Keratinocyte (primary cell): ENCODE measurements at regions not wholly inside any gene's neighbourhood (a gene's known extent, or its start where the extent isn't known, plus 50 kb on each side); places are given as distances from the start of the nearest gene placed in this dataset.

Experiments
- DNase-seq: peaks from one replicate; pipeline ENCODE4 v3.0.0-alpha.2; 2011; ENCODE audit warnings: low read depth, missing footprints, low spot score
- FAIRE-seq: peaks from 2 replicates; lab custom pipeline; 2011; peaks lifted over from hg19 to GRCh38; lab: Jason Lieb, UNC
- H2AFZ ChIP-seq: 2 replicates; pipeline ENCODE4 v1.6.0; 2012; ENCODE audit warnings: low read length, control low read depth, inconsistent platforms; ENCODE audit not compliant: control insufficient read depth
- H3K27ac ChIP-seq: 2 replicates; pipeline ENCODE4 v1.5.1; 2011; ENCODE audit warnings: low read length; ENCODE audit not compliant: control insufficient read depth, insufficient read depth
- H3K27me3 ChIP-seq: 3 replicates; pipeline ENCODE4 v1.6.0; 2011; ENCODE audit warnings: low read length; ENCODE audit not compliant: control insufficient read depth, insufficient read depth; ENCODE audit errors: extremely low read depth
- H3K36me3 ChIP-seq, 2 experiments: 2 replicates in 1 of 2; 3 replicates in 1 of 2; pipeline ENCODE4 v1.5.1; 2011; ENCODE audit warnings: low read length in 2 of 2, mild to moderate bottlenecking in 1 of 2; ENCODE audit not compliant: control insufficient read depth in 2 of 2, insufficient read depth in 2 of 2; ENCODE audit errors: extremely low read depth in 1 of 2
- H3K4me1 ChIP-seq: 3 replicates; pipeline ENCODE4 v1.5.1; 2011; ENCODE audit warnings: low read length; ENCODE audit not compliant: control insufficient read depth, insufficient read depth; ENCODE audit errors: extremely low read depth
- H3K4me2 ChIP-seq: 3 replicates; pipeline ENCODE4 v1.6.0; 2011; ENCODE audit warnings: low read depth, low read length; ENCODE audit not compliant: control insufficient read depth, insufficient read depth; ENCODE audit errors: extremely low read depth
- H3K4me3 ChIP-seq, 3 experiments: fragments of 200-600 bp in 1 of 3; sonication (generic) in 1 of 3; 2 replicates in 2 of 3; 3 replicates in 1 of 3; pipeline ENCODE4 v1.5.1; 2011 to 2016; ENCODE audit warnings: low read length in 3 of 3, mild to moderate bottlenecking in 3 of 3, control low read depth in 2 of 3, inconsistent platforms in 1 of 3, low read depth in 1 of 3, mixed read lengths in 1 of 3, mixed run types in 1 of 3, moderate library complexity in 1 of 3; ENCODE audit not compliant: control insufficient read depth in 2 of 3, insufficient read depth in 2 of 3; ENCODE audit errors: extremely low read depth in 1 of 3
- H3K79me2 ChIP-seq: 2 replicates; pipeline ENCODE4 v1.6.0; 2012; ENCODE audit warnings: low read length; ENCODE audit not compliant: control insufficient read depth, insufficient read depth
- H3K9ac ChIP-seq: 3 replicates; pipeline ENCODE4 v1.6.0; 2011; ENCODE audit warnings: low read length; ENCODE audit not compliant: control insufficient read depth, insufficient read depth; ENCODE audit errors: extremely low read depth
- H3K9me1 ChIP-seq: 3 replicates; pipeline ENCODE4 v1.6.0; 2011; ENCODE audit warnings: low read length; ENCODE audit not compliant: control insufficient read depth, insufficient read depth; ENCODE audit errors: extremely low read depth
- H3K9me3 ChIP-seq: 2 replicates; pipeline ENCODE4 v1.5.1; 2012; ENCODE audit warnings: low read depth, low read length; ENCODE audit not compliant: control insufficient read depth
- H4K20me1 ChIP-seq: 3 replicates; pipeline ENCODE4 v1.6.0; 2011; ENCODE audit warnings: low read length; ENCODE audit not compliant: control insufficient read depth, insufficient read depth; ENCODE audit errors: extremely low read depth
- CTCF ChIP-seq, 3 experiments: IDR thresholded peaks in 1 of 3; conservative IDR thresholded peaks in 1 of 3; optimal IDR thresholded peaks in 1 of 3; 2 replicates in 2 of 3; 3 replicates in 1 of 3; pipeline versions ENCODE3 to v1.5.1; 2011; ENCODE audit warnings: low read length in 3 of 3, mild to moderate bottlenecking in 3 of 3, moderate library complexity in 2 of 3, control low read depth in 1 of 3, inconsistent platforms in 1 of 3; ENCODE audit not compliant: insufficient read depth in 2 of 3; ENCODE audit errors: extremely low read depth in 1 of 3
- EZH2 ChIP-seq: IDR thresholded peaks from one replicate; pipeline ENCODE4 v1.6.1; 2012; ENCODE audit warnings: inconsistent platforms, mild to moderate bottlenecking, low read length, moderate library complexity
- dilution Hi-C: fragments of 300-500 bp; cut with MboI; formaldehyde crosslinking; loops from one replicate; pipeline ENCODE4 v1.7.0; 2020; ENCODE audit warnings: low sequenced_read_pairs; ENCODE audit not compliant: extremely low pct_ligation_motif_present

- no peak for FAIRE-seq
- H3K9ac ChIP-seq, result no peak overlapping the region
- no peak overlapping the region for H3K4me3 ChIP-seq
- H3K9me3 ChIP-seq, result no peaks in the 10 kb centered on the region
- dilution Hi-C loops, result loop anchor here (25.0 kb wide), 1 partner anchor 145 kb away; no protein-coding TSS in a partner anchor
- H3K4me1 ChIP-seq, result no peaks in the 10 kb centered on the region
- H4K20me1 ChIP-seq, result no peaks in the 10 kb centered on the region
- no peak for TF ChIP-seq CTCF (optimal IDR thresholded peaks at IDR 0.05 in 1 of 3, IDR thresholded peaks at IDR 0.05 in 1 of 3, conservative IDR thresholded peaks at IDR 0.05 in 1 of 3; ENCODE audit: extremely low read depth in 1 of 3, insufficient read depth in 2 of 3, low read length in 3 of 3)
- TF ChIP-seq EZH2, result no peak
- H3K27me3 ChIP-seq, result no peaks in the 10 kb centered on the region
- no peak overlapping the region for H3K27ac ChIP-seq
- no peaks in the 10 kb centered on the region for H3K36me3 ChIP-seq
- no peak overlapping the region for H3K4me2 ChIP-seq
- no peaks in the 10 kb centered on the region for H3K9me1 ChIP-seq
- H2AFZ ChIP-seq, result no peak overlapping the region
- no peaks in the 10 kb centered on the region for H3K79me2 ChIP-seq
- no peak for DNase-seq
These were observed 497.5 kb upstream of the IGFBP7 start for GRCh38 chr4:57607566-57608180.

DNA sequence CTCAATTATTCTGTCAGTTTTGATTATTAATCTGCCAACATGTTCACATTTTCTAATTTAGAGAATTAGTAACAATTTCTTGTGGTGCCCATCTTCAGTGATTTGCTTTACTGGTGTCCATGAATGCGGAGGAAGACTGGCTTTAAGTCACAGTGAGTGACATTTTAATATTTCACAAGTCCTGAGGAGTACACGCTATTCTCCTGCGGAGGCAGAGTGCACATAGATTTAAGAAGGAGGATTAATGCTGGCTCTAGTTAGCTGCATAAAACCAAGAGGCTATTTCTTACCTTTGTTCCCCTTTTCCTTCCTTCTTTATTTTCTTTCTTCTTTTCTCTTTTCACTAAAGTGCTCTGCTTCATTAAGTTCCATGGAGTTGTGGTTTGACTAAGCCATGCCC lies 495.2 kb upstream of the IGFBP7 start:
- Histone ChIP-seq H3K27me3 (no peaks in the 10 kb centered on the region), H3K79me2 (no peaks in the 10 kb centered on the region), H3K36me3 (no peaks in the 10 kb centered on the region), H3K9ac (no peak overlapping the region), H4K20me1 (no peaks in the 10 kb centered on the region), H3K27ac (no peak overlapping the region), H3K4me2 (no peak overlapping the region), H3K4me3 (no peak overlapping the region), H2AFZ (no peak overlapping the region), H3K9me1 (no peaks in the 10 kb centered on the region), H3K4me1 (no peaks in the 10 kb centered on the region), H3K9me3 (no peaks in the 10 kb centered on the region)
- dilution Hi-C loops, result loop anchor here (25.0 kb wide), 1 partner anchor 143 kb away; no protein-coding TSS in a partner anchor
- TF ChIP-seq EZH2 (no peak), CTCF (optimal IDR thresholded peaks at IDR 0.05 in 1 of 3, IDR thresholded peaks at IDR 0.05 in 1 of 3, conservative IDR thresholded peaks at IDR 0.05 in 1 of 3; ENCODE audit: extremely low read depth in 1 of 3, insufficient read depth in 2 of 3, low read length in 3 of 3) (no peak)
- no peak for FAIRE-seq
- no peak for DNase-seq
